Stimulated activated effector memory CD8-positive, alpha-beta T cell treated with anti-CD3 and anti-CD28 coated beads, Interleukin-12 subunit alpha, Interleukin-12 subunit beta, amount 100 ng/mL, for 72 hours (primary cell): ENCODE measurements at regions not wholly inside any gene's neighbourhood (a gene's known extent, or its start where the extent isn't known, plus 50 kb on each side); places are given as distances from the start of the nearest gene placed in this dataset.

Experiments
- ATAC-seq: fragments of 150-1000 bp; cut with Tn5 transposase; 2 replicates; pipeline ENCODE4 v1.10.0; 2021
- DNase-seq, 2 donors: peaks; one replicate each; pipeline ENCODE4 v3.0.0; 2021 to 2022; ENCODE audit warnings: low spot score in 2 of 2
- H3K27ac Mint-ChIP-seq: one replicate; pipeline ENCODE4 v1.8.0; 2022; ENCODE audit warnings: mild to moderate bottlenecking, mixed read lengths
- H3K36me3 Mint-ChIP-seq: one replicate; pipeline ENCODE4 v1.8.0; 2022; ENCODE audit warnings: mild to moderate bottlenecking, mixed read lengths
- H3K4me1 Mint-ChIP-seq: one replicate; pipeline ENCODE4 v1.8.0; 2022; ENCODE audit warnings: mixed read lengths
- H3K4me3 Mint-ChIP-seq: one replicate; pipeline ENCODE4 v1.8.0; 2022; ENCODE audit warnings: mild to moderate bottlenecking, mixed read lengths
- H3K9me3 Mint-ChIP-seq: one replicate; pipeline ENCODE4 v1.8.0; 2022; ENCODE audit warnings: mixed read lengths

GRCh38 chr18:26794230-26795101 is 71.0 kb downstream of the AQP4 start:
- Mint-ChIP-seq H3K4me1 (no peaks in the 10 kb centered on the region), H3K9me3 (peaks cover 22% of the 10 kb centered on the region), H3K27ac (no peak overlapping the region), H3K4me3 (no peak overlapping the region), H3K36me3 (no peaks in the 10 kb centered on the region)
- DNase-seq (no peak), ATAC-seq (no peak)

- ATAC-seq (no peak), DNase-seq (no peak)
- Mint-ChIP-seq H3K4me1 (no peaks in the 10 kb centered on the region), H3K4me3 (no peak overlapping the region), H3K27ac (no peak overlapping the region), H3K9me3 (peaks cover 13% of the 10 kb centered on the region), H3K36me3 (no peaks in the 10 kb centered on the region)
Measured at GRCh38 chr18:26792661-26793060, 72.8 kb downstream of the AQP4 start.

GRCh38 chr18:26791676-26792075 is 73.8 kb downstream of the AQP4 start:
- no peak overlapping the region for H3K4me3 Mint-ChIP-seq
- DNase-seq, result no peak
- no peaks in the 10 kb centered on the region for H3K36me3 Mint-ChIP-seq
- H3K4me1 Mint-ChIP-seq, result no peaks in the 10 kb centered on the region
- H3K27ac Mint-ChIP-seq, result no peak overlapping the region
- H3K9me3 Mint-ChIP-seq, result peaks cover 13% of the 10 kb centered on the region
- ATAC-seq, result no peak

GRCh38 chr18:26784599-26784998 is 80.9 kb downstream of the AQP4 start:
- H3K4me1 Mint-ChIP-seq, result no peaks in the 10 kb centered on the region
- no peak for ATAC-seq
- H3K4me3 Mint-ChIP-seq, result no peak overlapping the region
- no peak for DNase-seq
- H3K36me3 Mint-ChIP-seq, result no peaks in the 10 kb centered on the region
- no peak overlapping the region for H3K27ac Mint-ChIP-seq
- peaks cover 12% of the 10 kb centered on the region for H3K9me3 Mint-ChIP-seq

GRCh38 chr18:26783170-26783569 is 82.3 kb downstream of the AQP4 start:
- Mint-ChIP-seq H3K4me3 (no peak overlapping the region), H3K9me3 (peaks cover 15% of the 10 kb centered on the region), H3K27ac (no peak overlapping the region), H3K4me1 (no peaks in the 10 kb centered on the region), H3K36me3 (no peaks in the 10 kb centered on the region)
- no peak for DNase-seq
- no peak for ATAC-seq

- H3K27ac Mint-ChIP-seq, result no peak overlapping the region
- peaks cover 15% of the 10 kb centered on the region for H3K9me3 Mint-ChIP-seq
- no peaks in the 10 kb centered on the region for H3K4me1 Mint-ChIP-seq
Measured at GRCh38 chr18:26780520-26781325, 84.8 kb downstream of the AQP4 start.

GRCh38 chr18:26778054-26778393 is 87.5 kb downstream of the AQP4 start:
- Mint-ChIP-seq H3K4me1 (no peaks in the 10 kb centered on the region), H3K9me3 (peaks cover 15% of the 10 kb centered on the region), H3K4me3 (no peak overlapping the region), H3K36me3 (no peaks in the 10 kb centered on the region), H3K27ac (no peak overlapping the region)
- ATAC-seq (no peak), DNase-seq (no peak)

More at GRCh38 chr18:26780520-26781325, 84.8 kb downstream of the AQP4 start:
- Mint-ChIP-seq H3K36me3 (no peaks in the 10 kb centered on the region), H3K4me3 (no peak overlapping the region)
- no peak for DNase-seq
- ATAC-seq, result no peak

GRCh38 chr18:26777351-26778053 is 88.0 kb downstream of the AQP4 start:
- Mint-ChIP-seq H3K9me3 (peaks cover 14% of the 10 kb centered on the region), H3K36me3 (no peaks in the 10 kb centered on the region)

GRCh38 chr18:26772691-26773090 is 92.8 kb downstream of the AQP4 start:
- no peaks in the 10 kb centered on the region for H3K36me3 Mint-ChIP-seq
- peaks cover 3% of the 10 kb centered on the region for H3K9me3 Mint-ChIP-seq
- H3K27ac Mint-ChIP-seq, result no peak overlapping the region
- no peak overlapping the region for H3K4me3 Mint-ChIP-seq
- DNase-seq (no peak), ATAC-seq (no peak)
- H3K4me1 Mint-ChIP-seq, result no peaks in the 10 kb centered on the region

More at GRCh38 chr18:26777351-26778053, 88.0 kb downstream of the AQP4 start:
- Mint-ChIP-seq H3K4me3 (no peak overlapping the region), H3K4me1 (no peaks in the 10 kb centered on the region), H3K27ac (no peak overlapping the region)
- no peak for ATAC-seq
- no peak for DNase-seq

GRCh38 chr18:26771524-26771923 is 94.0 kb downstream of the AQP4 start:
- Mint-ChIP-seq H3K4me3 (no peak overlapping the region), H3K9me3 (peaks cover 3% of the 10 kb centered on the region), H3K27ac (no peak overlapping the region), H3K4me1 (no peaks in the 10 kb centered on the region), H3K36me3 (no peaks in the 10 kb centered on the region)
- ATAC-seq (no peak), DNase-seq (no peak)

GRCh38 chr18:26768385-26768784 is 97.1 kb downstream of the AQP4 start:
- H3K9me3 Mint-ChIP-seq, result peaks cover 10% of the 10 kb centered on the region
- no peak for ATAC-seq
- H3K4me3 Mint-ChIP-seq, result no peak overlapping the region
- H3K36me3 Mint-ChIP-seq, result no peaks in the 10 kb centered on the region
- DNase-seq, result no peak
- no peaks in the 10 kb centered on the region for H3K4me1 Mint-ChIP-seq
- H3K27ac Mint-ChIP-seq, result no peak overlapping the region

- ATAC-seq (no peak), DNase-seq (no peak)
- H3K36me3 Mint-ChIP-seq, result no peaks in the 10 kb centered on the region
- H3K9me3 Mint-ChIP-seq, result peaks cover 10% of the 10 kb centered on the region
- H3K4me1 Mint-ChIP-seq, result no peaks in the 10 kb centered on the region
- no peak overlapping the region for H3K27ac Mint-ChIP-seq
- no peak overlapping the region for H3K4me3 Mint-ChIP-seq
Measured at GRCh38 chr18:26765498-26765897, 100.0 kb downstream of the AQP4 start.

- peaks cover 10% of the 10 kb centered on the region for H3K9me3 Mint-ChIP-seq
- no peak for DNase-seq
Measured at GRCh38 chr18:26764586-26764985, 100.9 kb downstream of the AQP4 start.

GRCh38 chr18:26764177-26764576 is 101.3 kb downstream of the AQP4 start:
- H3K4me3 Mint-ChIP-seq, result no peak overlapping the region
- ATAC-seq, result no peak
- H3K27ac Mint-ChIP-seq, result no peak overlapping the region
- no peaks in the 10 kb centered on the region for H3K4me1 Mint-ChIP-seq
- peaks cover 10% of the 10 kb centered on the region for H3K9me3 Mint-ChIP-seq
- no peak for DNase-seq
- no peaks in the 10 kb centered on the region for H3K36me3 Mint-ChIP-seq

More at GRCh38 chr18:26764586-26764985, 100.9 kb downstream of the AQP4 start:
- no peaks in the 10 kb centered on the region for H3K4me1 Mint-ChIP-seq
- H3K4me3 Mint-ChIP-seq, result no peak overlapping the region
- no peak for ATAC-seq
- no peaks in the 10 kb centered on the region for H3K36me3 Mint-ChIP-seq
- no peak overlapping the region for H3K27ac Mint-ChIP-seq

GRCh38 chr18:26763446-26764110 is 101.9 kb downstream of the AQP4 start:
- peaks cover 10% of the 10 kb centered on the region for H3K9me3 Mint-ChIP-seq
- H3K4me3 Mint-ChIP-seq, result no peak overlapping the region
- H3K4me1 Mint-ChIP-seq, result no peaks in the 10 kb centered on the region
- ATAC-seq (no peak), DNase-seq (no peak)
- H3K36me3 Mint-ChIP-seq, result no peaks in the 10 kb centered on the region
- H3K27ac Mint-ChIP-seq, result no peak overlapping the region
